ENCODE measurements at regions not wholly inside any gene's neighbourhood (a gene's known extent, or its start where the extent isn't known, plus 50 kb on each side); places are given as distances from the start of the nearest gene placed in this dataset.
"Not testable (repeated sequence)": the region's sequence is repeated elsewhere in the genome, so short reads cannot be mapped to it uniquely, and the experiment has no call there.

DNA sequence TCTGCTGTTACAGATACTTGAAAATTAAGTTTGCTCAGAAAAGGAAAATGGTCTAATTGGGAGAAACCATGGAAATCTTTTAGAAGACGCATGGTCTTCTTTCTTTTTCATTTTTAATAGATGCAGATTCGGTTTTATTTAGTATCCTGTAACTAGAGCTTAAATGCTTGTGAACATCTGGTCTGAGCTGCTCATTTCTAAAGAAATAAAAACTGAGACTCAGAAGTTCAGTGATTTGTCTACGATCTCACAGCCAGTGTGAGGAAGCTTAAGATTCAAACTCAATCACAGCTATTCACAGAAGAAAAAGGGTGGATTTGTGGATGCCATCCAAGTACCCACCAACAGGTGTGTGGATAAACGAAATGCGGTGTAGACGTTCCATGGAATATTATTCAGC, 80.0 kb upstream of the TIAM1 start:
- no peak for TF ChIP-seq ZFX (IDR thresholded peaks at IDR 0.05)

DNA sequence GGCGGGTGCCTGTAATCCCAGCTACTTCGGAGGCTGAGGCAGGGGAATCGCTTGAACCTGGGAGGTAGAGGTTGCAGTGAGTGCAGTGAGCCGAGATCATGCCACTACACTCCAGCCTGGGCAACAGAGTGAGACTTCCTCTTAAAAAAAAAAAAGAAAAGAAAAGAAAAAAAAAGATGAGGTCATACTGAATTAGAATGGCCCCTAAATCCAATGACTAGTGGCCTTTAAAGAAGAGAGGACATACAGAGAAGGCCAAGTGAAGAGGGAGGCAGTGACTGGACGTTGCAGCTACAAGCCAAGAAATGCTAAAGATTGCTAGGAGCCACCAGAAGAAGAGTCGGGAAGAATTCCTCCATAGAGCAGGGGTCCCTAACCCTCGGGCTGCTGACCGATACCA, 76.9 kb upstream of the TIAM1 start:
- H3K27ac ChIP-seq = no peak overlapping the region
- TF ChIP-seq ZFX (IDR thresholded peaks at IDR 0.05) (no peak), CTCF (conservative IDR thresholded peaks at IDR 0.05) (no peak)

More for the DNA sequence above, 80.0 kb upstream of the TIAM1 start:
- H3K27ac ChIP-seq = no peak overlapping the region

DNA sequence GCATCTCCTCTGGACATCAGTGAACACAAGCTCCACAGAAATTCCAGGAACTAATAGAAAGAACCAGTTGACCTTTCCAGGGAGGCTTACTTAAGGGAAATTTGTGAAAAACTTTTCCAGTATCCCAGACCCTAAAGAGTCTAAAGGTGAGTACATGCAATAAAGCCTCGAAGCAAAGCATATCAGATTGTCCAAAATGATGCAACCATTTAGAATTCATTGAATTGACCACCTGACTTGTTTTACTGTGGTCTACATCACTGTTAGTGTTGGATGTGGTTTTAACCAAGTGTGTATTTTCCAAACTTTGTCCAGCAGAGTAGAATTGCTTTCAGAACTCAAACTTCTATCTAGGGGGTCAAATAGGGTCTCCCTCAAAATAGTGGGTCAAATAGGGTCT, 76.3 kb upstream of the TIAM1 start:
- H3K27ac ChIP-seq = no peak overlapping the region
- TF ChIP-seq CTCF (conservative IDR thresholded peaks at IDR 0.05) = no peak
- TF ChIP-seq ZFX (IDR thresholded peaks at IDR 0.05) = no peak

DNA sequence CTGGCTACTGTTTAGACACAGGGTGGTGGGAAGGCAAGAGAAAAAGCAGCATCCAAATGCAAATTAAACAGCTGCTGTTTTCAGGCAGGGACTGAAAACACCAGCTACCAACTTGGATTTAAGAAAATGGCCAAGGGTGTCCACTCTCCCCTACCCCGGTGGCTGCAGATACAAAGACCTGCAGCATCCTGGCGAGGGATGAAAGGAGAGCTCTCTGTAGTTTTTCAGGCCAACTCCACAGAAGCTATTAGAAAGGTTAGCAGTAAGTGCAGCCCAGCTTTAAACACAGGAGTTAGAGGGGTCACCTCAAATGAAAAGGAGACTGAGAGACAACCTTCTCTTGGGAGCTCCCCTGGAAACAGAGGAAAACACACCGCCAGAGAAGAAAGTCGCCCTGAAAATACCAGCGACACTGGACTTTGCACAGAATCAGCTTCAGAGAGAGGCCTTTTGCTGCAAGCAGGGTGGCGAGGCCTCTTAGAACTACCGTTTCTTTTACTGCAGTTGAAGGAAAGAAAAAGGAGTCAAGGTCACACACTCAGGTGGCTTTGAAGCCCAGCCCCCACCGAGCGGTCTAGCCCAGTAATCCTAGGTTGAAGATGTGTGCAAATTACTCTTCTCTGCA, 74.4 kb upstream of the TIAM1 start:
- TF ChIP-seq CTCF (conservative IDR thresholded peaks at IDR 0.05) (no peak), ZFX (IDR thresholded peaks at IDR 0.05) (no peak)
- no peak overlapping the region for H3K27ac ChIP-seq

DNA sequence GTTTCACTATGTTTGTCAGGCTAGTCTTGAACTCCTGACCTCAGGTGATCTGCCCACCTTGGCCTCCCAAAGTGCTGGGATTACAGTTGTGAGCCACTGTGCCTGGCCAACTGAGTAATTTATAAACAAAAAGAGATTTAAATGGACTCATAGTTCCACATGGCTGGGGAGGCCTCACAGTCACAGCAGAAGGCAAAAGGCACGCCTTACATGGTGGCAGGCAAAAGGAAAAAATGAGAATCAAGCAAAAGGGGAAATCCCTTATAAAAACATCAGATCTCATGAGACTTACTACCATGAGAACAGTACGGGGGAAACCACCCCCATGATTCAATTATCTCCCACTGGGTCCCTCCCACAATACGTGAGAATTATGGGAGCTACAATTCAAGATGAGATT, 73.2 kb upstream of the TIAM1 start:
- H3K27ac ChIP-seq = not testable (repeated sequence)

- TF ChIP-seq ZFX (IDR thresholded peaks at IDR 0.05) (no peak), CTCF (conservative IDR thresholded peaks at IDR 0.05) (no peak)
- no peak overlapping the region for H3K27ac ChIP-seq
Measured at GRCh38 chr21:31416465-31416864, 72.4 kb upstream of the TIAM1 start.

- no peak for TF ChIP-seq ZFX (IDR thresholded peaks at IDR 0.05)
- TF ChIP-seq CTCF (conservative IDR thresholded peaks at IDR 0.05) = no peak
- H3K27ac ChIP-seq = no peak overlapping the region
Measured at GRCh38 chr21:31414263-31415000, 70.4 kb upstream of the TIAM1 start.

- no peak overlapping the region for H3K27ac ChIP-seq
Measured at GRCh38 chr21:31413698-31414097, 69.6 kb upstream of the TIAM1 start.

More at GRCh38 chr21:31413698-31414097, 69.6 kb upstream of the TIAM1 start:
- TF ChIP-seq ZFX (IDR thresholded peaks at IDR 0.05) = no peak
- TF ChIP-seq CTCF (conservative IDR thresholded peaks at IDR 0.05) = no peak

Data from C4-2B (cell line).